Dedifferentiated amniotic fluid mesenchymal stem cell (primary cell): ENCODE measurements at regions not wholly inside any gene's neighbourhood (a gene's known extent, or its start where the extent isn't known, plus 50 kb on each side); places are given as distances from the start of the nearest gene placed in this dataset.
"Not testable (repeated sequence)": the region's sequence is repeated elsewhere in the genome, so short reads cannot be mapped to it uniquely, and the experiment has no call there.

Experiments
- DNase-seq: peaks from one replicate; pipeline ENCODE4 v3.0.0-alpha.2; 2016; ENCODE audit errors: extremely low spot score

DNA sequence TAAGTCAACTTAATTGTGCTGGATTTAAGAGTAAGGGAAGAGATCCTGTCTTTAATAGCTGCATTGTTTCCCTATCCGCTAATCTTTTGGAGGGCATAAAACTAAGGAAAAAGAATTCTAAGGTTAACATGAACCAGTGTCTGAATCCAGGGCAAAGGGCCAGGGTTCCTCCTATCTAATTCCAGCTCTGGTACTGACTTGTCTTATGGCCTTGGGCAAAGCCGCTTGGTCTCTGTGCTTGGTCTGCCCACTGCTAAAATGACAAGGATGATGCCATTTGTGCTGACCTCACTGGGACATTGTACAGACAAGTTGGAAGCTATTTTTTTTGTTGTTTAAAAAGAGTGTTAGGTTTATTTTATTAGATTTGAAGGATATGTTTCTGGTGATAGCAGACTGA lies 334.7 kb upstream of the PIK3R1 start:
- no peak for DNase-seq

GRCh38 chr5:67880511-67880805 lies 335.1 kb upstream of the PIK3R1 start:
- DNase-seq, result no peak

DNA sequence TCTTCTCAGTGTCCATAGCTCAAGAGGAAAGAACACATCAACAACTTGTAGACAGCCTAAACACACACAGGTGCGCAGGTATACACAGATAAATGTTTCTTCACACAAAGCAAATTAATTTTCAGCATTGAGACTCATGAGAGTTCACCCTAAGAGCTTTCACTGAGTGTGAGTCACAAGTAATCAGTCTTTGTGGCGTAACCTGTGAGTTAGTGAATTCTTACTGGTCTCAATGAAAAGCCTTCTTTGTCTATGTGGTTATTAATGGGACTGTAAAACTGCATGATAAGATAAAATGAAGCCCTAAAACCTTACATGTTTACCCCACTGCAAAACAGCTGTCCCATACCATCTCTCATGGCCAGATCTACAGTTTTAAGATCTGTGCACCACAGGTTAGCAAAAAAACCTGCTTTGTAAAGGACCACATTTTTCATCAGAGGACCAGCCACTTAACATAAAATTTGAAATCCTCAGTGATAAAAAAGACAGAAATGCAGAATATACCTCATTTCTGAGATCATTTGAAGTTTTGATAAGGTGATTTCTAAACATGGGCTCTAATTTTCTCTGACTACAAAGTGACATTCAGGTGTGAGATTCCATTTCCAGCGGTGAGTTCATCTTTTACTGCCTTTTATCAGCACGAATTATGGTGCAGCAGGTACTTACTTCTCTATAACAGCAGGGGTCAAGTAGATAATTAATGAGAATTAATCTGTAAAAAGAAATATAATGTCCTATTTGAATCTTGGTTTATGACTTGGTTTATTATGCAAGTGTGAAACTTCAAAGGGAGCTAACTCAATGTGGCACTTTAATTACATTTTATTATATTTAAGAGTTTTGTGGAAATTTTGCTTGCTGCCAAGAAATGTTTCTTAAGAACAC lies 335.7 kb upstream of the PIK3R1 start:
- no peak for DNase-seq

DNA sequence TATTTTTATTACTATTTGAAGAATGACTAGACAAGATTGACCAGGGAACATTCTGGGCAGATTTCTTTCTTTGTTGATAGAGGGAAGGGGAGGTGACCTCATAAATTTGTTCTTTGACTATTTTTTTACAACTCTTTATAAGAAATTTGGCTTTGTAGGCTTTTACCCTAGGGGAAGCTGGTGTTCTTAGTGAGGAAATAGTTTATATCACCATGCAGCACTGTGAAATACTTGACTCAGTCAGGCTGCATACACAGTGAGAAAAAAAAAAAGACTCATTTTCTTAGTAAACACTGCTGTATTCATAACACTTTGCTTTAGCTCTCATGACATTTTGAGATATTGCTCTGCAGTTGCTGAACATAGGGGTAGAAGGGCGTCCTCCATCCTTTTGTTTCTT lies 336.6 kb upstream of the PIK3R1 start:
- DNase-seq, result no peak

DNA sequence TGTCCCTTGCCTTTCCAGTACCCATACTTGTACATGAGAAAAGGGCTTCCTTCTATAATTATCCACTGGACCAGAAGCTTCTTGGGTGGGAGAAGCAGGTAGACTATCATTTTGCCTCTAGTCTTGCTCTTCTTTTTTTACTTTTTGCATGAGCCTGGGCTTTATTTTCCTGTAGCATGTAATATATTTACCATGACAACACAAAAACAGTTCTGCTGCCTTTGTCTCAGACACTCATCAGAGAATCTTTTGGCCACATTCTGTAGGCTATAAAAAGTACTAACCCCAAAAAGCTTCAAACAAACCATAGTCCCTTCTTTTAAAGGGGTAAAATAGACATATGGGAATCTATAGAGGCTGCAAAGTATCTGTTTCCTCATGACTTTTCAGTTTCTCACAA lies 339.2 kb upstream of the PIK3R1 start:
- DNase-seq, result no peak

- no peak for DNase-seq
These were observed 340.0 kb upstream of the PIK3R1 start for GRCh38 chr5:67875601-67876000.

DNA sequence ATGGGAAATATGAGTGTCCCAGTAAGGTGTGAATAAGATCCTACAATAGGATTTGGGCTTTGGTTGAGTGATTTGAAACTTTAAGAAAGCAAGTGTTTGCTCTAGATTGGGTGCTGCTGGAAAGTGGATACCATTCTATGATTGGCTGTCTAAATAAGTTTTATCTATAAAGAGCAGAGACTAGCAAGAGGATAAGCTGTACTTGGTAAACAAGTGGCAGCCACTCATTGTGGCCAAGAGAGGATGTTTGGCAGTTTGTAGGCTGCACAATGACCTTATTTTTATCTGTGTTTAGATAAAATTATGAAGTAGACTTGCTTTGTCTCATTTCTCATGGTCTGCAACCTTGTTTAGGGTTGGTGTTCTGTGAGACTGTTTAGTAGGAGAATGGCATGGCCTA lies 341.6 kb upstream of the PIK3R1 start:
- no peak for DNase-seq

DNA sequence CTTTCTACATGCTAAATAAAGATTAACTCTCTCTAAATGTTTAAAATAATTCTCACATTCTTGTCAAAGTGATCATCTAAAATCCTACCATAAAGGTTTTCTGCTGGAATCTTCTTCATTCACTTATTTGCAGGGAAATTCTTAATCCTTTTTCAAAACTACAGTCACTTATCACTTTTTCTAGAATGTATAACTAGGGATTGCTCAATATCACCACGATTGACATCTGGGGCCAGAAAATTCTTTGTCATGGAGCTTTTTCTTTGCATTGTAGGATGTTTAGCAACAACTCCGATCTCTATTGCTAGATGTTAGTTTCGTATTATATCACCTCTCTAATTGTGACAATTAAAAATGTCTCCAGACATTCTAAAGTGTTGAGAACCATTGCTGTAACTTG lies 344.9 kb upstream of the PIK3R1 start:
- no peak for DNase-seq

- not testable (repeated sequence) for DNase-seq
These were observed 351.2 kb upstream of the PIK3R1 start for GRCh38 chr5:67864335-67864734.

DNA sequence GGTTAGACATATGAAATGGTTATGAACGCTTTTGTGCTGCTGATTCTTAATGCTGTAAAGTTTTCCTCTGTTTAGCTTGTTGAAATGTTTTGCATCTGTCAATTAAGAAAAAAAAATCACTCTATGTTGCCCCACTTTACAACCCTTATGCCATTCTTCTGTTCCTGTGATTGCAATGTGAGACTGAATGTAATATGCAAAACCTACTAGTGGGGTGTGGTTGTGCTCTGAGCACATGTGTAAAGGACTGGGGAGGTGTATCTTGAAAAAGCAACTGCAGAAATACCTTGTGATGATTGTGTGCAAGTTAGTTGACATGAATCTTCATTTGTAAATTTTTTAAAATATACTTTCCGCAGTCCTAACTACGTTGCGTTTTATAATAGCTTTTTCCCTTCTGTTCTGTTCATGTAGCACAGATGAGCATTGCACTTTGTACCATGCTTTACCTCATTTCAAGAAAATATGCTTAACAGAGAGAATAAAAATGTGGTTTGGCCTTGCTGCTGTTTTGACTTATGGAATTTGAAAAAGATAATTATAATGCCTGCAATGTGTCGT lies 357.0 kb upstream of the PIK3R1 start:
- DNase-seq, result no peak

GRCh38 chr5:67857502-67857901 lies 358.1 kb upstream of the PIK3R1 start:
- no peak for DNase-seq

DNA sequence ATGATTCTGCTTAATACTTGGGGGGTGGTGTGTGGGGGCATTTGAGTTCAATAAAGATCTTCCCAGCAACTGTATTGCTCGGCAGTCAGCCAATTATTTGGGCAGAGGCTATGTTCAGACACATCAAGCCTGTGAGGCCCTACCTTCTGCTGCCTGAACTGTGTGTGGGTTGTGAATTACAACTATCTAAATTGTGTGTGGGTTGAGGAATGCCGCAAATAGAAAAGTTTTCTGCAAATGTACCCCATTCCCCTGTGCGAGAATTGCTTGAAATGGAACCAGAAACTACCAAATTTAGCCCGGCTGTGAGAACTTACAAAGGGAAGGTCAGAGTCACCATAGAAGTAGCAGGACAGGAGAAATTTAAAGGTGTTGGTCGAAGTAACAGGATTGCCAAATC lies 360.0 kb upstream of the PIK3R1 start:
- no peak for DNase-seq

DNA sequence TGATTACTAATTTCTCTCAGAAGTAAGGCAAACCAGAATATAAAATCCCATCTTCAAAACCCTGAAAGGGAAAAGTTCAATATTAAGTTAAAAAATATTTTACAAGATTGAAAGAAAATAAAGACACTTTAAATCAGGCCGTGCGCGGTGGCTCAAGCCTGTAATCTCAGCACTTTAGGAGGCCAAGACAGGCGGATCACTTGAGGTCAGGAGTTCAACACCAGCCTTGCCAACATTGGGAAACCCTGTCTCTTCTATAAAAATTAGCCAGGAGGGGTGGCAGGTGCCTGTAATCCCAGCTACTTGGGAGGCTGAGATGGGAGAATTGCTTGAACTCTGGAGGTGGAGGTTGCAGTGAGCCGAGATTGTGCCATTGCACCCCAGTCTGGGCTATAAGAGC lies 364.6 kb upstream of the PIK3R1 start:
- not testable (repeated sequence) for DNase-seq

DNA sequence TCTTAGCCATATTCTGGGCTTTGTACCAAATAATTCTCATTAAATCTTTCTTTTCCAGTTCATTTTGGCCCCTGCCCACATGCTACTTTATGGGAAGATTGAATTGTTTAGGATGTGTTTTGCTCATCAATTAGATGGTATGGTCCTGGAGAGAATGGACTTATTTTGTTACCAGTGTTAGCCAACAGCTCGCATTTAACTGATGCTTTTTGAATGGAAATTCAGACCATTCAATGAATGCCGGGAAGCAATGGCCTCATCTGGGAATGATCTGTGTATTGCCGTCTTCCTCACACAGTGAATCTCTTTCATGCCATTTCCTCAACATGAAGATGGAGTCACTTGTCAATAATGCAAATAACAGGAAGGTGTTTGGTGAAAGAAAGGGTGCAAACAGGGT lies 370.6 kb upstream of the PIK3R1 start:
- no peak for DNase-seq

GRCh38 chr5:67842806-67843205 lies 372.8 kb upstream of the PIK3R1 start:
- DNase-seq, result peak; percentile 39

- not testable (repeated sequence) for DNase-seq
These were observed 378.3 kb upstream of the PIK3R1 start for GRCh38 chr5:67837225-67837624.

GRCh38 chr5:67836496-67836895 lies 379.1 kb upstream of the PIK3R1 start:
- DNase-seq, result not testable (repeated sequence)

GRCh38 chr5:67831048-67831447 lies 384.5 kb upstream of the PIK3R1 start:
- DNase-seq, result no peak

DNA sequence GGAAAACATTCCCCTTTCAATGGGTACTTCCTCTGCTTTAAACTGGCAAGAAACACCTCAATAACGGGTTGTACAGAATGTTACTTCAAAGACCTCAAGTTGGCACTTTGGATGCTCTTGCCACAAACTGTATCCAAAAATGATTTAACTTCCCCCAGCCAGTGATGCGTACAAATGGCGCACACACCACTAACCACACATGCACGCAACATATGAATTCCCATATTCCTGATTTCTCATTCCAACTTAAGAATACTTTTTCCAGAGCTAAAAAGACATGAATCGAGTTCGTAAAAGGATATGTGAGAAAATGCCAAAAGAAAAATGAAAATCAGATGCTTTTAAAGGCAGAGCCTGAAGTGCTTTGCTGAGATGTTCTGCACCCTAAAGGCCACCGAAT lies 388.0 kb upstream of the PIK3R1 start:
- no peak for DNase-seq

- DNase-seq, result no peak
These were observed 390.7 kb upstream of the PIK3R1 start for GRCh38 chr5:67824852-67825251.

- DNase-seq, result no peak
These were observed 397.9 kb upstream of the PIK3R1 start for GRCh38 chr5:67817652-67818051.

DNA sequence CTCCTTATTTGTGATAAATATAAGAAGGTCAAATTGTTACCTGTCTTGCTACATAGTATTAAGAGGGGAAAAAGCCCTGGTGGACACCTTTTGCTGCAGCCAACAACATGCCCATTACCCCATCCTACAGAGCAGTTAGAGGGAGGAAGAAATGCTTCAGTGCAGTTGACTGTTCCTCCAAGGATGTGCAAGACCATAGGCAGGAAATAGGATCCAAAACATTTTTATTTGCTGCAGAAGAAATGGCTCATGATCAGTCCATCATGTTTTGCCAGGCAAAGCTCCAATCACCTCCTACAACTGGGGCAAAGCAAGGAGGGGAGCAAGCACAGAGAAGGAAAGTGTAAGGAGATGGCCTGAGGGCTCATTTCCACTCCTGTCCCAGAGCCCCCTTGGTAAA lies 399.1 kb upstream of the PIK3R1 start:
- no peak for DNase-seq

GRCh38 chr5:67815455-67816391 lies 399.8 kb upstream of the PIK3R1 start:
- no peak for DNase-seq
